Esophagus muscularis mucosa (tissue), 4 donors: ENCODE measurements at regions not wholly inside any gene's neighbourhood (a gene's known extent, or its start where the extent isn't known, plus 50 kb on each side); places are given as distances from the start of the nearest gene placed in this dataset.

Source experiments
- DNase-seq: peaks from one replicate; pipeline ENCODE4 v3.0.0-alpha.2; 2017; ENCODE audit errors: extremely low spot score
- H3K27ac ChIP-seq, 4 donors: fragments of 200-600 bp; sonication (generic); replicated peaks in 1 of 4; 1 replicate in 3 of 4; 2 replicates in 1 of 4; pipeline ENCODE4 v1.5.1; 2016 to 2019; ENCODE audit warnings: mild to moderate bottlenecking in 1 of 4
- H3K27me3 ChIP-seq, 4 donors: fragments of 200-600 bp; sonication (generic); one replicate each; pipeline versions ENCODE4 v1.5.1 to v1.6.0; 2016 to 2019
- H3K36me3 ChIP-seq, 4 donors: fragments of 200-600 bp; sonication (generic); one replicate each; pipeline ENCODE4 v1.5.1; 2016 to 2019
- H3K4me1 ChIP-seq, 4 donors: fragments of 200-600 bp; sonication (generic); one replicate each; pipeline ENCODE4 v1.5.1; 2016 to 2019
- H3K4me3 ChIP-seq, 4 donors: fragments of 200-600 bp; sonication (generic); 1 replicate in 2 of 4; 2 replicates in 2 of 4; pipeline ENCODE4 v1.5.1; 2016 to 2019; ENCODE audit warnings: mild to moderate bottlenecking in 4 of 4, moderate library complexity in 1 of 4
- H3K9me3 ChIP-seq, 4 donors: fragments of 200-600 bp; sonication (generic); 1 replicate in 3 of 4; 2 replicates in 1 of 4; pipeline ENCODE4 v1.5.1; 2016 to 2019
- EP300 ChIP-seq: sonication (generic); formaldehyde crosslinking; IDR thresholded peaks from one replicate; pipeline ENCODE4 v1.6.1; 2017; ENCODE audit warnings: antibody characterized with exemption
- POLR2A ChIP-seq: fragments of 450-650 bp; IDR thresholded peaks from one replicate; pipeline ENCODE4 v1.6.1; 2017; ENCODE audit warnings: antibody characterized with exemption, moderate library complexity, mild to moderate bottlenecking, low read depth
- POLR2AphosphoS5 ChIP-seq, 2 donors: sonication (generic); formaldehyde crosslinking; IDR thresholded peaks; one replicate each; pipeline ENCODE4 v1.6.1; 2017; ENCODE audit warnings: antibody characterized with exemption in 2 of 2
- WGBS: methylation state at CpG from one replicate; pipeline ENCODE4 v1.1.5; 2018; 5-methylcytosine and 5-hydroxymethylcytosine counted together
- intact Hi-C: fragments of 100-400 bp; cut with DNase I; formaldehyde crosslinking; loops from one replicate; pipeline ENCODE4 v1.15.1; 2023
- TF ChIP-seq, protein P1 (sequence below), 3 experiments: fragments of 200-600 bp in 2 of 3; fragments of 450-650 bp in 1 of 3; sonication (generic) in 2 of 3; IDR thresholded peaks; one replicate each; pipeline ENCODE4 v1.5.1; 2017 to 2019; ENCODE audit warnings: antibody characterized with exemption in 3 of 3, mild to moderate bottlenecking in 2 of 3, moderate library complexity in 1 of 3

GRCh38 chr6:76644231-76644630 lies 571.8 kb upstream of the IMPG1 start:
- DNase-seq = no peak
- 92% methylated on average over 1 of the region's 1 CpG for WGBS
- TF ChIP-seq, protein P1, sequence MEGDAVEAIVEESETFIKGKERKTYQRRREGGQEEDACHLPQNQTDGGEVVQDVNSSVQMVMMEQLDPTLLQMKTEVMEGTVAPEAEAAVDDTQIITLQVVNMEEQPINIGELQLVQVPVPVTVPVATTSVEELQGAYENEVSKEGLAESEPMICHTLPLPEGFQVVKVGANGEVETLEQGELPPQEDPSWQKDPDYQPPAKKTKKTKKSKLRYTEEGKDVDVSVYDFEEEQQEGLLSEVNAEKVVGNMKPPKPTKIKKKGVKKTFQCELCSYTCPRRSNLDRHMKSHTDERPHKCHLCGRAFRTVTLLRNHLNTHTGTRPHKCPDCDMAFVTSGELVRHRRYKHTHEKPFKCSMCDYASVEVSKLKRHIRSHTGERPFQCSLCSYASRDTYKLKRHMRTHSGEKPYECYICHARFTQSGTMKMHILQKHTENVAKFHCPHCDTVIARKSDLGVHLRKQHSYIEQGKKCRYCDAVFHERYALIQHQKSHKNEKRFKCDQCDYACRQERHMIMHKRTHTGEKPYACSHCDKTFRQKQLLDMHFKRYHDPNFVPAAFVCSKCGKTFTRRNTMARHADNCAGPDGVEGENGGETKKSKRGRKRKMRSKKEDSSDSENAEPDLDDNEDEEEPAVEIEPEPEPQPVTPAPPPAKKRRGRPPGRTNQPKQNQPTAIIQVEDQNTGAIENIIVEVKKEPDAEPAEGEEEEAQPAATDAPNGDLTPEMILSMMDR (IDR thresholded peaks at IDR 0.05) = no peak
- TF ChIP-seq POLR2A = no peak
- no peak for TF ChIP-seq EP300
- Histone ChIP-seq H3K27ac (no peak overlapping the region), H3K9me3 (peaks cover 0 to 3% (median 0%) of the 10 kb centered on the region in 4 donors), H3K27me3 (no peaks in the 10 kb centered on the region), H3K36me3 (no peaks in the 10 kb centered on the region), H3K4me1 (no peaks in the 10 kb centered on the region), H3K4me3 (no peak overlapping the region)
- intact Hi-C loops = no loop called here

DNA sequence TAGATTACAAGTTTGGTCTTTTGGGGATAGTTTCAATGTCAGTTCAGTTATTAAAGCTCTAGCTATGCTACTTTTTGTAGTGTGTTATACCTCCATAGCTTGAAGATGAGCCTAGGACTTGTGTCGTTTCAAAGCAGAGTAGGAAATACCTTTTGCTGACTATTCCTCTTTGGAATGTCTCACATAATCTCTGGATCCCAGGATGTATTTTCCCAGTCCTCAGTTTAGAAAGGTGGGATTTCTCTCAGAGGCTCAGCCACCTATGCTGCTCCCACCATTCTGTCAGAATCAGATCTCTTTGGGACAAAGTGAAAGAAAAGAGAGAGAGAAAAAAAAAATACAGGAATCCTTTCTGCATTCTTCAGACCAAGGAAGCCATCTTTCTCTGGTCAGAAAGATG lies 567.5 kb upstream of the IMPG1 start:
- TF ChIP-seq, protein P1 (IDR thresholded peaks at IDR 0.05) = no peak
- Histone ChIP-seq H3K27me3 (no peaks in the 10 kb centered on the region), H3K36me3 (no peaks in the 10 kb centered on the region), H3K9me3 (no peaks in the 10 kb centered on the region), H3K4me3 (no peak overlapping the region), H3K27ac (no peak overlapping the region), H3K4me1 (no peaks in the 10 kb centered on the region)
- intact Hi-C loops = no loop called here
- no peak for DNase-seq
- WGBS = 54% methylated on average over 1 of the region's 1 CpG

GRCh38 chr6:76634695-76635094 lies 562.2 kb upstream of the IMPG1 start:
- TF ChIP-seq EP300 = no peak
- no peak for TF ChIP-seq POLR2AphosphoS5 (IDR thresholded peaks at IDR 0.05)
- TF ChIP-seq, protein P1 (IDR thresholded peaks at IDR 0.05) = no peak
- no peak for TF ChIP-seq POLR2A
- no peak overlapping the region for H3K27ac ChIP-seq
- no peaks in the 10 kb centered on the region for H3K4me1 ChIP-seq
- H3K4me3 ChIP-seq = no peak overlapping the region
- DNase-seq = no peak
- H3K36me3 ChIP-seq = no peaks in the 10 kb centered on the region
- H3K27me3 ChIP-seq = no peaks in the 10 kb centered on the region
- peaks cover 0 to 6% (median 0%) of the 10 kb centered on the region in 4 donors for H3K9me3 ChIP-seq
- intact Hi-C loops = no loop called here

GRCh38 chr6:76633259-76633658 lies 560.8 kb upstream of the IMPG1 start:
- Histone ChIP-seq H3K27me3 (no peaks in the 10 kb centered on the region), H3K4me1 (no peaks in the 10 kb centered on the region), H3K9me3 (peaks cover 0 to 10% (median 5%) of the 10 kb centered on the region in 4 donors), H3K36me3 (no peaks in the 10 kb centered on the region), H3K4me3 (no peak overlapping the region), H3K27ac (no peak overlapping the region)
- TF ChIP-seq EP300 = no peak
- TF ChIP-seq POLR2A = no peak
- no peak for TF ChIP-seq POLR2AphosphoS5 (IDR thresholded peaks at IDR 0.05)
- TF ChIP-seq, protein P1 (IDR thresholded peaks at IDR 0.05) = no peak
- intact Hi-C loops = no loop called here
- no peak for DNase-seq
- 63% methylated on average over 5 of the region's 5 CpGs for WGBS

- no peak overlapping the region for H3K27ac ChIP-seq
- no peaks in the 10 kb centered on the region for H3K4me1 ChIP-seq
- H3K36me3 ChIP-seq = no peaks in the 10 kb centered on the region
- intact Hi-C loops = no loop called here
- H3K27me3 ChIP-seq = no peaks in the 10 kb centered on the region
- 86% methylated on average over 9 of the region's 9 CpGs for WGBS
- no peak for TF ChIP-seq EP300
- TF ChIP-seq POLR2AphosphoS5 (IDR thresholded peaks at IDR 0.05) = no peak
- TF ChIP-seq POLR2A = no peak
- TF ChIP-seq, protein P1 (IDR thresholded peaks at IDR 0.05) = no peak
- H3K9me3 ChIP-seq = peaks cover 0 to 10% (median 5%) of the 10 kb centered on the region in 4 donors
- no peak for DNase-seq
- no peak overlapping the region for H3K4me3 ChIP-seq
These were observed 559.2 kb upstream of the IMPG1 start for GRCh38 chr6:76631622-76632021.
